Endothelial cell of umbilical vein (primary cell): ENCODE measurements at regions not wholly inside any gene's neighbourhood (a gene's known extent, or its start where the extent isn't known, plus 50 kb on each side); places are given as distances from the start of the nearest gene placed in this dataset.

Experiments
- EZH2 ChIP-seq: IDR thresholded peaks from 2 replicates; pipeline ENCODE4 v1.6.1; 2012; ENCODE audit warnings: borderline replicate concordance, low read depth, mild to moderate bottlenecking, moderate library complexity, low read length, inconsistent platforms; ENCODE audit not compliant: severe bottlenecking
- JUN ChIP-seq: IDR thresholded peaks from 2 replicates; pipeline ENCODE4 v1.6.1; 2011; ENCODE audit warnings: borderline replicate concordance, low read depth; ENCODE audit not compliant: insufficient read length, insufficient read depth
- MYC ChIP-seq: IDR thresholded peaks from one replicate; pipeline ENCODE4 v1.6.1; 2011; ENCODE audit warnings: mild to moderate bottlenecking, low read depth, low read length
- POLR2A ChIP-seq: IDR thresholded peaks from 2 replicates; pipeline ENCODE4 v1.6.1; 2012; ENCODE audit warnings: low read depth, mild to moderate bottlenecking, control low read depth, low read length
- POLR2AphosphoS5 ChIP-seq: IDR thresholded peaks from 2 replicates; pipeline ENCODE4 v1.6.1; 2012; ENCODE audit warnings: low read depth, mild to moderate bottlenecking, control low read depth, low read length, moderate library complexity; ENCODE audit not compliant: insufficient read depth
- TF ChIP-seq, protein P1 (sequence below), 2 donors: IDR thresholded peaks; 1 replicate in 1 of 2; 2 replicates in 1 of 2; pipeline ENCODE4 v1.5.1; 2011; ENCODE audit warnings: low read length in 2 of 2, mild to moderate bottlenecking in 2 of 2, moderate library complexity in 2 of 2, control low read depth in 1 of 2, inconsistent platforms in 1 of 2, low read depth in 1 of 2; ENCODE audit not compliant: insufficient read depth in 1 of 2; ENCODE audit errors: extremely low read depth in 1 of 2
- TF ChIP-seq, protein P2 (sequence below): IDR thresholded peaks from 2 replicates; pipeline ENCODE4 v1.6.1; 2011; ENCODE audit not compliant: insufficient read depth, insufficient read length

DNA sequence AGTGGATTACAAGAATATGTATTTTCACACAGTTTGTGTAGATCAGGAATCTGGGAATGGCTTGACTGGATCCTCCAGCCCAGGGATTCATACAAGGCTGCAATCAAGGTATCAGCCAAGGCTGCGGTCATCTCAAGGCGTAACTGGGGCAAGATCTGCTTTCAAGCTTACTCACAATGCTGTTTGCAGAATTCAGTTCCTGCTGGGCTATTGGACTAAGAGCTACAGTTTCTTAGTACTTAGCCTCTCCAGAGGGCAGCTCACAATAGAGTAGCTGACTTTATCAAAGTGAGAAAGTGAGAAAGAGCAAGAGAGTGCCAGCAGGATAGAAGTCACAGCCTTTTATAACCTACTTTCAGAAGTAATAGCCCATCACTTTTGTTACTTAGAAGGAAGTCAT is 211.0 kb downstream of the MAP2K6 start:
- TF ChIP-seq, protein P1, sequence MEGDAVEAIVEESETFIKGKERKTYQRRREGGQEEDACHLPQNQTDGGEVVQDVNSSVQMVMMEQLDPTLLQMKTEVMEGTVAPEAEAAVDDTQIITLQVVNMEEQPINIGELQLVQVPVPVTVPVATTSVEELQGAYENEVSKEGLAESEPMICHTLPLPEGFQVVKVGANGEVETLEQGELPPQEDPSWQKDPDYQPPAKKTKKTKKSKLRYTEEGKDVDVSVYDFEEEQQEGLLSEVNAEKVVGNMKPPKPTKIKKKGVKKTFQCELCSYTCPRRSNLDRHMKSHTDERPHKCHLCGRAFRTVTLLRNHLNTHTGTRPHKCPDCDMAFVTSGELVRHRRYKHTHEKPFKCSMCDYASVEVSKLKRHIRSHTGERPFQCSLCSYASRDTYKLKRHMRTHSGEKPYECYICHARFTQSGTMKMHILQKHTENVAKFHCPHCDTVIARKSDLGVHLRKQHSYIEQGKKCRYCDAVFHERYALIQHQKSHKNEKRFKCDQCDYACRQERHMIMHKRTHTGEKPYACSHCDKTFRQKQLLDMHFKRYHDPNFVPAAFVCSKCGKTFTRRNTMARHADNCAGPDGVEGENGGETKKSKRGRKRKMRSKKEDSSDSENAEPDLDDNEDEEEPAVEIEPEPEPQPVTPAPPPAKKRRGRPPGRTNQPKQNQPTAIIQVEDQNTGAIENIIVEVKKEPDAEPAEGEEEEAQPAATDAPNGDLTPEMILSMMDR (IDR thresholded peaks at IDR 0.05; ENCODE audit: extremely low read depth in 1 of 2, insufficient read depth in 1 of 2, low read depth in 1 of 2, low read length in 2 of 2) = no peak
- TF ChIP-seq POLR2AphosphoS5 = no peak
- no peak for TF ChIP-seq POLR2A
- TF ChIP-seq JUN = no peak
- TF ChIP-seq, protein P2, sequence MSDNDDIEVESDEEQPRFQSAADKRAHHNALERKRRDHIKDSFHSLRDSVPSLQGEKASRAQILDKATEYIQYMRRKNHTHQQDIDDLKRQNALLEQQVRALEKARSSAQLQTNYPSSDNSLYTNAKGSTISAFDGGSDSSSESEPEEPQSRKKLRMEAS = no peak
- no peak for TF ChIP-seq EZH2
- TF ChIP-seq MYC = no peak
